K562 (cell line): ENCODE measurements at regions not wholly inside any gene's neighbourhood (a gene's known extent, or its start where the extent isn't known, plus 50 kb on each side); places are given as distances from the start of the nearest gene placed in this dataset.

Source experiments
- ATAC-seq: fragments of 200-7000 bp; cut with Tn5 transposase; 3 replicates; pipeline ENCODE4 v1.9.1; 2020; ENCODE audit warnings: moderate library complexity
- BruUV-seq: library from RNA; stranded (reverse); fragments of 400-500 nt; replicated peaks from 2 replicates; lab custom pipeline; 2021; lab: Mats Ljungman, UMichigan
- CTCF ChIA-PET: fragments of 300-600 bp; formaldehyde crosslinking; extraction: SDS; loops from one replicate; lab custom pipeline; 2021; ENCODE audit warnings: low intra/inter-chr PET ratio; lab: Yijun Ruan, JAX
- POLR2A ChIA-PET: fragments of 300-600, 350-650 bp; sonication (Branson Sonifier 250); formaldehyde crosslinking; extraction: SDS; loops from one replicate; lab custom pipeline; 2021; ENCODE audit warnings: antibody characterized with exemption, inconsistent platforms; lab: Yijun Ruan, JAX
- DNase-seq, 4 experiments: peaks; one replicate each; pipeline versions ENCODE4 v3.0.0 to v3.0.0-alpha.2; 2011 to 2018; ENCODE audit warnings: low spot score in 3 of 4, mixed read lengths in 3 of 4; ENCODE audit errors: extremely low read depth in 1 of 4
- FAIRE-seq: peaks from 2 replicates; lab custom pipeline; 2011; peaks lifted over from hg19 to GRCh38; lab: Jason Lieb, UNC
- H2AFZ ChIP-seq: 2 replicates; pipeline ENCODE4 v1.6.0; 2011; ENCODE audit warnings: low read depth, low read length, control low read depth, inconsistent platforms
- H3K27ac ChIP-seq: fragments of 200-600 bp; 3 replicates; pipeline ENCODE4 v1.8.0; 2011; ENCODE audit warnings: low read depth, mild to moderate bottlenecking, control low read depth, inconsistent platforms, low read length, moderate library complexity, mixed read lengths; ENCODE audit errors: extremely low read depth
- H3K27me3 ChIP-seq, 2 experiments: fragments of 300-600 bp in 1 of 2; 2 replicates in 1 of 2; 3 replicates in 1 of 2; pipeline versions ENCODE4 v1.6.0 to v1.8.0; 2011; ENCODE audit warnings: inconsistent platforms in 2 of 2, low read length in 2 of 2, mild to moderate bottlenecking in 1 of 2, mixed read lengths in 1 of 2, moderate library complexity in 1 of 2; ENCODE audit not compliant: control insufficient read depth in 2 of 2, insufficient read depth in 2 of 2
- H3K36me3 ChIP-seq: fragments of 300-600 bp; 3 replicates; pipeline ENCODE4 v1.8.0; 2011; ENCODE audit warnings: mild to moderate bottlenecking, low read length, inconsistent platforms; ENCODE audit not compliant: control insufficient read depth, insufficient read depth
- H3K4me1 ChIP-seq, 2 experiments: fragments of 200-600 bp in 1 of 2; replicated peaks in 1 of 2; 2 replicates in 1 of 2; 3 replicates in 1 of 2; pipeline versions ENCODE4 v1.5.1 to v1.8.0; 2011; ENCODE audit warnings: inconsistent platforms in 2 of 2, low read length in 2 of 2, mild to moderate bottlenecking in 1 of 2, mixed read lengths in 1 of 2, moderate library complexity in 1 of 2; ENCODE audit not compliant: control insufficient read depth in 2 of 2, insufficient read depth in 2 of 2
- H3K4me2 ChIP-seq: 2 replicates; pipeline ENCODE4 v1.6.1; 2011; ENCODE audit warnings: low read length, control low read depth, inconsistent platforms, mixed read lengths; ENCODE audit not compliant: insufficient read depth
- H3K4me3 ChIP-seq: fragments of 200-600 bp; sonication (generic), shearing (Covaris generic); 2 replicates; pipeline ENCODE4 v1.5.1; 2016; ENCODE audit warnings: control low read depth, inconsistent platforms
- H3K79me2 ChIP-seq: fragments of 200-600 bp; 3 replicates; pipeline ENCODE4 v1.8.0; 2011; ENCODE audit warnings: low read length, inconsistent platforms; ENCODE audit not compliant: control insufficient read depth, insufficient read depth
- H3K9ac ChIP-seq, 2 experiments: 2 replicates each; pipeline versions ENCODE4 v1.6.0 to v1.6.1; 2011; ENCODE audit warnings: low read depth in 2 of 2, low read length in 2 of 2, control low read depth in 1 of 2, inconsistent platforms in 1 of 2, mild to moderate bottlenecking in 1 of 2, mixed read lengths in 1 of 2; ENCODE audit not compliant: insufficient read depth in 1 of 2
- H3K9me1 ChIP-seq: one replicate; pipeline ENCODE4 v1.6.0; 2011; ENCODE audit warnings: inconsistent platforms, mild to moderate bottlenecking, low read length, moderate library complexity; ENCODE audit not compliant: control insufficient read depth, insufficient read depth
- H3K9me3 ChIP-seq: replicated peaks from 2 replicates; pipeline ENCODE4 v1.5.1; 2011; ENCODE audit warnings: low read depth, low read length, inconsistent platforms; ENCODE audit not compliant: control insufficient read depth, insufficient read depth
- H4K20me1 ChIP-seq: replicated peaks from 2 replicates; pipeline ENCODE4 v1.6.1; 2011; ENCODE audit warnings: low read length, inconsistent platforms, mixed read lengths; ENCODE audit not compliant: control insufficient read depth, insufficient read depth
- CBX1 ChIP-seq: sonication (generic); IDR thresholded peaks from 2 replicates; pipeline ENCODE4 v1.6.1; 2016; ENCODE audit warnings: antibody characterized with exemption, low read depth, mild to moderate bottlenecking
- MCM5 ChIP-seq: fragments of 450-650 bp; IDR thresholded peaks from 2 replicates; pipeline ENCODE4 v1.6.1; 2016; ENCODE audit warnings: low read depth
- MEF2A ChIP-seq: IDR thresholded peaks from 2 replicates; pipeline ENCODE4 v1.6.1; 2011; ENCODE audit warnings: low read depth, mild to moderate bottlenecking, low read length, moderate library complexity; ENCODE audit not compliant: control insufficient read depth
- NCOR1 ChIP-seq: fragments of 450-650 bp; IDR thresholded peaks from 2 replicates; pipeline ENCODE4 v1.6.1; 2016; ENCODE audit warnings: mild to moderate bottlenecking, moderate library complexity
- PCBP2 ChIP-seq: fragments of 200-400 bp; formaldehyde crosslinking; IDR thresholded peaks from 2 replicates; pipeline ENCODE4 v1.6.1; 2018; ENCODE audit warnings: low read length, low read depth, mild to moderate bottlenecking, moderate library complexity; ENCODE audit not compliant: poor library complexity, severe bottlenecking
- PHF21A ChIP-seq: fragments of 450-650 bp; IDR thresholded peaks from 2 replicates; pipeline ENCODE4 v1.6.1; 2017; ENCODE audit warnings: low read depth, borderline replicate concordance
- POLR2A ChIP-seq: fragments of 450-650 bp; conservative IDR thresholded peaks from 2 replicates; pipeline ENCODE4 v1.6.1; 2016
- RAD51 ChIP-seq: fragments of 450-650 bp; IDR thresholded peaks from 2 replicates; pipeline ENCODE4 v1.7.1; 2016; ENCODE audit warnings: low read depth, mild to moderate bottlenecking, borderline replicate concordance
- RBM14 ChIP-seq: fragments of 200-400 bp; formaldehyde crosslinking; IDR thresholded peaks from 2 replicates; pipeline ENCODE4 v1.6.1; 2018; ENCODE audit warnings: low read depth, mild to moderate bottlenecking, low read length, moderate library complexity, borderline replicate concordance; ENCODE audit not compliant: insufficient read depth
- RHOXF2B ChIP-seq: fragments of 250-450 bp; sonication (Bioruptor Pico); conservative IDR thresholded peaks from 2 replicates; pipeline ENCODE4 v1.5.1; 2021
- SMAD1 ChIP-seq: fragments of 150-350 bp; IDR thresholded peaks from 2 replicates; pipeline ENCODE4 v1.6.1; 2014; ENCODE audit warnings: low read length, low read depth; ENCODE audit not compliant: partially characterized antibody
- ZNF668 ChIP-seq: fragments of 250-450 bp; sonication (Bioruptor Pico); IDR thresholded peaks from 2 replicates; pipeline ENCODE4 v1.8.0; 2022; ENCODE audit warnings: mild to moderate bottlenecking, inconsistent platforms
- ZNF766 ChIP-seq: fragments of 200-800 bp; sonication (Bioruptor generic); conservative IDR thresholded peaks from 2 replicates; pipeline ENCODE4 v1.6.1; 2016; ENCODE audit warnings: missing genetic modification characterization, missing compliant biosample characterization
- ZNF79 ChIP-seq: fragments of 250-450 bp; sonication (Bioruptor Pico); IDR thresholded peaks from 2 replicates; pipeline ENCODE4 v1.4.0; 2020; ENCODE audit warnings: low read depth, mild to moderate bottlenecking, moderate library complexity
- WGBS: fragments of 100-300 bp; shearing (Covaris generic); methylation state at CpG from one replicate; pipeline ENCODE4 v1.1.6; 2016; ENCODE audit warnings: low coverage, mixed read lengths; ENCODE audit not compliant: insufficient coverage; ENCODE audit errors: missing lambda C conversion rate; 5-methylcytosine and 5-hydroxymethylcytosine counted together
- in situ Hi-C: fragments of 300-500 bp; cut with MboI; formaldehyde crosslinking; loops from 4 replicates; pipeline ENCODE4 v1.15.0; 2018; ENCODE audit warnings: inconsistent platforms, mixed read lengths
- intact Hi-C: fragments of 100-400 bp; cut with micrococcal nuclease; formaldehyde crosslinking; loops from 2 replicates; pipeline ENCODE4 v1.14.2; 2022
- TF ChIP-seq, protein P1 (sequence below): fragments of 250-450 bp; sonication (Bioruptor Pico); IDR thresholded peaks from 2 replicates; pipeline ENCODE4 v1.8.0; 2021; ENCODE audit warnings: borderline replicate concordance, mild to moderate bottlenecking, moderate library complexity; ENCODE audit not compliant: poor library complexity, severe bottlenecking
- TF ChIP-seq, protein P2 (sequence below): fragments of 450-650 bp; formaldehyde crosslinking; IDR thresholded peaks from 2 replicates; pipeline ENCODE4 v1.4.0; 2020; ENCODE audit warnings: mild to moderate bottlenecking, moderate library complexity
- TF ChIP-seq, protein P3 (sequence below): fragments of 450-650 bp; IDR thresholded peaks from 2 replicates; pipeline ENCODE4 v1.6.1; 2016; ENCODE audit warnings: mild to moderate bottlenecking
- TF ChIP-seq, protein P4 (sequence below): fragments of 250-450 bp; sonication (Bioruptor Pico); IDR thresholded peaks from 2 replicates; pipeline ENCODE4 v1.4.0; 2020; ENCODE audit warnings: mild to moderate bottlenecking, moderate library complexity, borderline replicate concordance

DNA sequence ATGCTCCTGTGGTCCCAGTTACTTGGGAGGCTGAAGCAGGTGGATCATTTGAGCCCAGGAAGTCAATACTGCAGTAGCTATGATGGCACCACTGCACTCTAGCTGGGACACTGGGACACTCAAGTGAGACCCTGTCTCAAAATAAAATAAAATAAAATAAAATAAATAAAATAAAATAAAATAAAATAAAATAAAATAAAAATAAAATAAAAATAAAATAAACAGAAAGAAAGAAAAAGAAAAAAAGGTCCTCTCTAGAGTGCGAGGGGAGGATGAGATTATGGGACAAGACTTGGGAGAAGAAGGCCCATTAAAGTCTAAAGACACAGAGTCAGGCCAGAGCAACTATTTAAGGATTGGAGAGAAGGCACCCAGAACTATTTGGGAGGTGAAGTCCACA, 172.5 kb downstream of the IER5 start:
- FAIRE-seq (no peak), DNase-seq (no peak), ATAC-seq (no peak)
- H3K27ac ChIP-seq, result no peak overlapping the region
- H3K4me1 ChIP-seq, result no peaks in the 10 kb centered on the region
- 0% methylated on average over 1 of the region's 1 CpG for WGBS
- no peaks in the 10 kb centered on the region for H3K27me3 ChIP-seq
- no peak overlapping the region for H2AFZ ChIP-seq
- ChIA-PET POLR2A (no interaction called here), CTCF (no interaction called here)
- no TSS peak for BruUV-seq
- H3K9ac ChIP-seq, result no peak overlapping the region
- intact Hi-C loops (no loop called here), in situ Hi-C loops (no loop called here)
- no peaks in the 10 kb centered on the region for H3K9me1 ChIP-seq
- no peak overlapping the region for H3K4me3 ChIP-seq
- no peaks in the 10 kb centered on the region for H3K36me3 ChIP-seq
- no peaks in the 10 kb centered on the region for H3K79me2 ChIP-seq
- no peaks in the 10 kb centered on the region for H4K20me1 ChIP-seq
- H3K9me3 ChIP-seq, result no peaks in the 10 kb centered on the region
- H3K4me2 ChIP-seq, result no peak overlapping the region
- TF ChIP-seq MEF2A, result no peak
- no peak for TF ChIP-seq RHOXF2B
- no peak for TF ChIP-seq PCBP2
- TF ChIP-seq CBX1, result no peak
- no peak for TF ChIP-seq RBM14
- no peak for TF ChIP-seq ZNF668 (CRISPR knock-in tag)
- TF ChIP-seq ZNF766 (CRISPR knock-in tag), result no peak
- TF ChIP-seq, protein P1, sequence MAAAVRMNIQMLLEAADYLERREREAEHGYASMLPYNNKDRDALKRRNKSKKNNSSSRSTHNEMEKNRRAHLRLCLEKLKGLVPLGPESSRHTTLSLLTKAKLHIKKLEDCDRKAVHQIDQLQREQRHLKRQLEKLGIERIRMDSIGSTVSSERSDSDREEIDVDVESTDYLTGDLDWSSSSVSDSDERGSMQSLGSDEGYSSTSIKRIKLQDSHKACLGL, result no peak
- TF ChIP-seq MCM5, result no peak
- TF ChIP-seq NCOR1, result no peak
- TF ChIP-seq, protein P2, sequence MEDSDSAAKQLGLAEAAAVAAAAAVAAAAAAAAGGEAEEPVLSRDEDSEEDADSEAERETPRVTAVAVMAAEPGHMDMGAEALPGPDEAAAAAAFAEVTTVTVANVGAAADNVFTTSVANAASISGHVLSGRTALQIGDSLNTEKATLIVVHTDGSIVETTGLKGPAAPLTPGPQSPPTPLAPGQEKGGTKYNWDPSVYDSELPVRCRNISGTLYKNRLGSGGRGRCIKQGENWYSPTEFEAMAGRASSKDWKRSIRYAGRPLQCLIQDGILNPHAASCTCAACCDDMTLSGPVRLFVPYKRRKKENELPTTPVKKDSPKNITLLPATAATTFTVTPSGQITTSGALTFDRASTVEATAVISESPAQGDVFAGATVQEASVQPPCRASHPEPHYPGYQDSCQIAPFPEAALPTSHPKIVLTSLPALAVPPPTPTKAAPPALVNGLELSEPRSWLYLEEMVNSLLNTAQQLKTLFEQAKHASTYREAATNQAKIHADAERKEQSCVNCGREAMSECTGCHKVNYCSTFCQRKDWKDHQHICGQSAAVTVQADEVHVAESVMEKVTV (CRISPR knock-in tag), result no peak
- no peak for TF ChIP-seq POLR2A
- TF ChIP-seq RAD51, result no peak
- TF ChIP-seq SMAD1, result no peak
- no peak for TF ChIP-seq PHF21A
- TF ChIP-seq, protein P3, sequence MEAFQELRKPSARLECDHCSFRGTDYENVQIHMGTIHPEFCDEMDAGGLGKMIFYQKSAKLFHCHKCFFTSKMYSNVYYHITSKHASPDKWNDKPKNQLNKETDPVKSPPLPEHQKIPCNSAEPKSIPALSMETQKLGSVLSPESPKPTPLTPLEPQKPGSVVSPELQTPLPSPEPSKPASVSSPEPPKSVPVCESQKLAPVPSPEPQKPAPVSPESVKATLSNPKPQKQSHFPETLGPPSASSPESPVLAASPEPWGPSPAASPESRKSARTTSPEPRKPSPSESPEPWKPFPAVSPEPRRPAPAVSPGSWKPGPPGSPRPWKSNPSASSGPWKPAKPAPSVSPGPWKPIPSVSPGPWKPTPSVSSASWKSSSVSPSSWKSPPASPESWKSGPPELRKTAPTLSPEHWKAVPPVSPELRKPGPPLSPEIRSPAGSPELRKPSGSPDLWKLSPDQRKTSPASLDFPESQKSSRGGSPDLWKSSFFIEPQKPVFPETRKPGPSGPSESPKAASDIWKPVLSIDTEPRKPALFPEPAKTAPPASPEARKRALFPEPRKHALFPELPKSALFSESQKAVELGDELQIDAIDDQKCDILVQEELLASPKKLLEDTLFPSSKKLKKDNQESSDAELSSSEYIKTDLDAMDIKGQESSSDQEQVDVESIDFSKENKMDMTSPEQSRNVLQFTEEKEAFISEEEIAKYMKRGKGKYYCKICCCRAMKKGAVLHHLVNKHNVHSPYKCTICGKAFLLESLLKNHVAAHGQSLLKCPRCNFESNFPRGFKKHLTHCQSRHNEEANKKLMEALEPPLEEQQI, result no peak
- TF ChIP-seq, protein P4, sequence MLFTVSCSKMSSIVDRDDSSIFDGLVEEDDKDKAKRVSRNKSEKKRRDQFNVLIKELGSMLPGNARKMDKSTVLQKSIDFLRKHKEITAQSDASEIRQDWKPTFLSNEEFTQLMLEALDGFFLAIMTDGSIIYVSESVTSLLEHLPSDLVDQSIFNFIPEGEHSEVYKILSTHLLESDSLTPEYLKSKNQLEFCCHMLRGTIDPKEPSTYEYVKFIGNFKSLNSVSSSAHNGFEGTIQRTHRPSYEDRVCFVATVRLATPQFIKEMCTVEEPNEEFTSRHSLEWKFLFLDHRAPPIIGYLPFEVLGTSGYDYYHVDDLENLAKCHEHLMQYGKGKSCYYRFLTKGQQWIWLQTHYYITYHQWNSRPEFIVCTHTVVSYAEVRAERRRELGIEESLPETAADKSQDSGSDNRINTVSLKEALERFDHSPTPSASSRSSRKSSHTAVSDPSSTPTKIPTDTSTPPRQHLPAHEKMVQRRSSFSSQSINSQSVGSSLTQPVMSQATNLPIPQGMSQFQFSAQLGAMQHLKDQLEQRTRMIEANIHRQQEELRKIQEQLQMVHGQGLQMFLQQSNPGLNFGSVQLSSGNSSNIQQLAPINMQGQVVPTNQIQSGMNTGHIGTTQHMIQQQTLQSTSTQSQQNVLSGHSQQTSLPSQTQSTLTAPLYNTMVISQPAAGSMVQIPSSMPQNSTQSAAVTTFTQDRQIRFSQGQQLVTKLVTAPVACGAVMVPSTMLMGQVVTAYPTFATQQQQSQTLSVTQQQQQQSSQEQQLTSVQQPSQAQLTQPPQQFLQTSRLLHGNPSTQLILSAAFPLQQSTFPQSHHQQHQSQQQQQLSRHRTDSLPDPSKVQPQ (CRISPR knock-in tag), result no peak
- TF ChIP-seq ZNF79 (CRISPR knock-in tag), result no peak
